HG02884 (cell line): ENCODE measurements at regions not wholly inside any gene's neighbourhood (a gene's known extent, or its start where the extent isn't known, plus 50 kb on each side); places are given as distances from the start of the nearest gene placed in this dataset.
"Not testable (repeated sequence)": the region's sequence is repeated elsewhere in the genome, so short reads cannot be mapped to it uniquely, and the experiment has no call there.

ENCODE experiments used
- ATAC-seq: cut with Tn5 transposase; IDR thresholded peaks from one replicate; pipeline ENCODE4 v1.9.1; 2021; ENCODE audit warnings: mild to moderate bottlenecking, moderate library complexity; ENCODE audit not compliant: unreplicated experiment

- no peak for ATAC-seq
Measured at GRCh38 chr11:37841016-37841415, 1243.0 kb upstream of the RAG2 start.

GRCh38 chr11:37840345-37840744 lies 1242.3 kb upstream of the RAG2 start:
- ATAC-seq = not testable (repeated sequence)

GRCh38 chr11:37830529-37830928 lies 1232.5 kb upstream of the RAG2 start:
- no peak for ATAC-seq

GRCh38 chr11:37817727-37818270 lies 1219.8 kb upstream of the RAG2 start:
- no peak for ATAC-seq

GRCh38 chr11:37812281-37812880 lies 1214.3 kb upstream of the RAG2 start:
- ATAC-seq = no peak

GRCh38 chr11:37811349-37811748 lies 1213.3 kb upstream of the RAG2 start:
- no peak for ATAC-seq

GRCh38 chr11:37804666-37805065 lies 1206.6 kb upstream of the RAG2 start:
- no peak for ATAC-seq

- no peak for ATAC-seq
Measured at GRCh38 chr11:37788141-37788877, 1190.3 kb upstream of the RAG2 start.

GRCh38 chr11:37786214-37786755 lies 1188.2 kb upstream of the RAG2 start:
- ATAC-seq = no peak

- no peak for ATAC-seq
Measured at GRCh38 chr11:37774441-37774840, 1176.4 kb upstream of the RAG2 start.

- no peak for ATAC-seq
Measured at GRCh38 chr11:37770145-37770544, 1172.1 kb upstream of the RAG2 start.

GRCh38 chr11:37762079-37762478 lies 1164.0 kb upstream of the RAG2 start:
- no peak for ATAC-seq

GRCh38 chr11:37755521-37755920 lies 1157.5 kb upstream of the RAG2 start:
- ATAC-seq = no peak

GRCh38 chr11:37748641-37749040 lies 1150.6 kb upstream of the RAG2 start:
- no peak for ATAC-seq

- ATAC-seq = no peak
Measured at GRCh38 chr11:37747121-37747520, 1149.1 kb upstream of the RAG2 start.

- ATAC-seq = no peak
Measured at GRCh38 chr11:37727371-37727770, 1129.3 kb upstream of the RAG2 start.

- ATAC-seq = no peak
Measured at GRCh38 chr11:37724315-37724714, 1126.3 kb upstream of the RAG2 start.

GRCh38 chr11:37721485-37721884 lies 1123.4 kb upstream of the RAG2 start:
- no peak for ATAC-seq

- ATAC-seq = no peak
Measured at GRCh38 chr11:37718431-37718999, 1120.5 kb upstream of the RAG2 start.

- ATAC-seq = no peak
Measured at GRCh38 chr11:37712251-37712650, 1114.2 kb upstream of the RAG2 start.

GRCh38 chr11:37710031-37710430 lies 1112.0 kb upstream of the RAG2 start:
- ATAC-seq = no peak

GRCh38 chr11:37704791-37705190 lies 1106.8 kb upstream of the RAG2 start:
- no peak for ATAC-seq
